Prostate gland (tissue), 2 donors: ENCODE measurements at regions not wholly inside any gene's neighbourhood (a gene's known extent, or its start where the extent isn't known, plus 50 kb on each side); places are given as distances from the start of the nearest gene placed in this dataset.

Source experiments
- DNase-seq: peaks from one replicate; pipeline ENCODE4 v3.0.0-alpha.2; 2019; ENCODE audit warnings: low spot score
- H3K27ac ChIP-seq, 2 donors: fragments of 200-600 bp; sonication (generic); 2 replicates each; pipeline ENCODE4 v1.5.1; 2017 to 2019
- H3K27me3 ChIP-seq: fragments of 200-600 bp; sonication (generic); replicated peaks from 2 replicates; pipeline ENCODE4 v1.5.1; 2019; ENCODE audit not compliant: insufficient read depth
- H3K36me3 ChIP-seq, 2 donors: fragments of 200-600 bp; sonication (generic); 1 replicate in 1 of 2; 2 replicates in 1 of 2; pipeline versions ENCODE4 v1.5.1 to v1.8.1; 2017 to 2019
- H3K4me1 ChIP-seq: fragments of 200-600 bp; sonication (generic); replicated peaks from 2 replicates; pipeline ENCODE4 v1.5.1; 2019
- H3K4me3 ChIP-seq, 2 donors: fragments of 200-600 bp; sonication (generic); 2 replicates each; pipeline ENCODE4 v1.5.1; 2017 to 2019
- H3K9me3 ChIP-seq: fragments of 200-600 bp; sonication (generic); 2 replicates; pipeline ENCODE4 v1.5.1; 2017
- CTCF ChIP-seq, 4 experiments: fragments of 200-600 bp in 2 of 4; fragments of 450-650 bp in 2 of 4; sonication (generic) in 2 of 4; IDR thresholded peaks; 1 replicate in 3 of 4; 2 replicates in 1 of 4; pipeline ENCODE4 v1.5.1; 2016 to 2019; ENCODE audit warnings: antibody characterized with exemption in 4 of 4, mild to moderate bottlenecking in 2 of 4, moderate library complexity in 2 of 4
- POLR2A ChIP-seq: fragments of 450-650 bp; IDR thresholded peaks from one replicate; pipeline ENCODE4 v1.6.1; 2016; ENCODE audit warnings: antibody characterized with exemption, mild to moderate bottlenecking
- POLR2AphosphoS5 ChIP-seq: sonication (generic); formaldehyde crosslinking; IDR thresholded peaks from one replicate; pipeline ENCODE4 v1.6.1; 2017; ENCODE audit warnings: antibody characterized with exemption
- WGBS: methylation state at CpG from one replicate; pipeline ENCODE4 v1.1.5; 2018; 5-methylcytosine and 5-hydroxymethylcytosine counted together
- intact Hi-C: fragments of 100-400 bp; cut with DNase I; formaldehyde crosslinking; loops from one replicate; pipeline ENCODE4 v1.14.2; 2022

DNA sequence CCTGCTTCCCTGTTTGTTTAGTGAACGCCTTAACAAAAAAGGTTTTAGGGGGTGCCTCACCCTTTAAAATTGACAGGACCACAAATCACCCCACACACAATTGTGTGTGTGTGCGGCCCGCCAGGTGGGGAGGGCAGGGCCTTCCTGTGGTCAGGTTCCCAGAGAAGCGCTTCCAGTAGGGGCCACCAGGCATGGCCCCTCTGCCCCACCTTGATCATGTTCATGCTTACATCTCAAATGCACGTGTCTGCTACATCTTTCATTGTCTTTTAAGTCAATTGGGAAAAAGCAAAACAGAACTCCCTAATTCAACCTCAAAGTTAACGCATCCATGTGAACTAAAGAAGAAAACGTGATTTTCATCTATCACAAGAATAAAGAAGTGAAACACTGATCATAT lies 1335.3 kb downstream of the TBC1D22A start:
- intact Hi-C loops, result no loop called here
- TF ChIP-seq POLR2AphosphoS5 (no peak), POLR2A (no peak), CTCF (IDR thresholded peaks at IDR 0.05) (no peak)
- Histone ChIP-seq H3K4me1 (no peaks in the 10 kb centered on the region), H3K36me3 (no peaks in the 10 kb centered on the region), H3K9me3 (no peaks in the 10 kb centered on the region), H3K4me3 (no peak overlapping the region), H3K27ac (no peak overlapping the region), H3K27me3 (peaks cover 4% of the 10 kb centered on the region)
- no peak for DNase-seq
- WGBS, result 52% methylated on average over 7 of the region's 7 CpGs

- TF ChIP-seq POLR2A (no peak), CTCF (IDR thresholded peaks at IDR 0.05) (no peak), POLR2AphosphoS5 (no peak)
- Histone ChIP-seq H3K27me3 (no peaks in the 10 kb centered on the region), H3K27ac (no peak overlapping the region), H3K36me3 (no peaks in the 10 kb centered on the region), H3K4me3 (no peak overlapping the region), H3K4me1 (no peaks in the 10 kb centered on the region), H3K9me3 (no peaks in the 10 kb centered on the region)
- no peak for DNase-seq
- intact Hi-C loops, result no loop called here
- 49% methylated on average over 13 of the region's 13 CpGs for WGBS
These were observed 1334.6 kb downstream of the TBC1D22A start for GRCh38 chr22:48096851-48097665.

- no peak for TF ChIP-seq POLR2A
- no peak for TF ChIP-seq POLR2AphosphoS5
- TF ChIP-seq CTCF (IDR thresholded peaks at IDR 0.05), result no peak
- no peak for DNase-seq
- Histone ChIP-seq H3K9me3 (no peaks in the 10 kb centered on the region), H3K36me3 (no peaks in the 10 kb centered on the region), H3K4me3 (no peak overlapping the region), H3K4me1 (no peaks in the 10 kb centered on the region), H3K27me3 (peaks cover 3% of the 10 kb centered on the region), H3K27ac (no peak overlapping the region)
- whole genome bisulfite sequencing, result 64% methylated on average over 7 of the region's 7 CpGs
- intact Hi-C loops, result no loop called here
These were observed 1334.0 kb downstream of the TBC1D22A start for GRCh38 chr22:48096411-48096810.

DNA sequence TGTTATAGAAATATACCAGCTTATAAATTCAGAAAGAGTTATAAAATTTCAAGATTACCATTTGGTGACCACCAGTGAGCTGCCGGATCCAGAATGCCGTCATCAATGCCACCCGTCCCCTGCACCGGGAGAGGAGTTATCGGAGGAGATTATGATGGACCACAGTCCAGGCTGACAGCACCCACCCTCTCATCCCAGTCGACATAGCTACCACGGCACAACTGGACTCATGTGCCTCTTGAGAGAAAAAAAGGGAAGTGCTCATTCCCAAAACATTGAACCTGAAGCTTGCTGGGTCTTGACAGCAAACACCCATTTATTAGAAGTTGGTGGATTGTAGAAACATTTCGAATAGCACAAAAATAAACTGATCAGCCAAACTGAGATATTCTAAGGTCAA lies 1331.5 kb downstream of the TBC1D22A start:
- Histone ChIP-seq H3K9me3 (no peaks in the 10 kb centered on the region), H3K36me3 (no peaks in the 10 kb centered on the region), H3K27ac (no peak overlapping the region), H3K27me3 (peaks cover 3% of the 10 kb centered on the region), H3K4me1 (no peaks in the 10 kb centered on the region), H3K4me3 (no peak overlapping the region)
- no peak for DNase-seq
- intact Hi-C loops, result no loop called here
- 91% methylated on average over 8 of the region's 8 CpGs for WGBS
- TF ChIP-seq CTCF (IDR thresholded peaks at IDR 0.05), result no peak
- TF ChIP-seq POLR2AphosphoS5, result no peak

- Histone ChIP-seq H3K27me3 (peaks cover 3% of the 10 kb centered on the region), H3K4me3 (no peak overlapping the region), H3K36me3 (no peaks in the 10 kb centered on the region), H3K27ac (no peak overlapping the region), H3K9me3 (no peaks in the 10 kb centered on the region), H3K4me1 (no peaks in the 10 kb centered on the region)
- intact Hi-C loops, result no loop called here
- DNase-seq, result no peak
- WGBS, result 46% methylated on average over 4 of the region's 4 CpGs
- TF ChIP-seq POLR2A (no peak), POLR2AphosphoS5 (no peak), CTCF (IDR thresholded peaks at IDR 0.05) (no peak)
These were observed 1330.4 kb downstream of the TBC1D22A start for GRCh38 chr22:48092866-48093265.
